Activated CD8-positive, alpha-beta T cell treated with anti-CD3 and anti-CD28 coated beads for 36 hours (primary cell): ENCODE measurements at regions not wholly inside any gene's neighbourhood (a gene's known extent, or its start where the extent isn't known, plus 50 kb on each side); places are given as distances from the start of the nearest gene placed in this dataset.

Source experiments
- ATAC-seq: fragments of 200-7000 bp; cut with Tn5 transposase; one replicate; pipeline ENCODE4 v1.10.0; 2021; ENCODE audit warnings: mild to moderate bottlenecking, moderate library complexity
- CTCF ChIA-PET: fragments of 350-600 bp; sonication (Branson Sonifier 250); formaldehyde crosslinking; loops from one replicate; lab custom pipeline; 2021; ENCODE audit warnings: antibody characterized with exemption; lab: Charles Lee
- POLR2A ChIA-PET: fragments of 350-600 bp; sonication (Branson Sonifier 250); formaldehyde crosslinking; loops from one replicate; lab custom pipeline; 2021; ENCODE audit warnings: antibody characterized with exemption; lab: Charles Lee
- DNase-seq: peaks from one replicate; pipeline ENCODE4 v3.0.0-alpha.2; 2020
- H3K27ac Mint-ChIP-seq: one replicate; pipeline ENCODE4 v1.8.0; 2021; ENCODE audit warnings: mild to moderate bottlenecking, mixed read lengths
- H3K27me3 Mint-ChIP-seq: one replicate; pipeline ENCODE4 v1.8.0; 2021; ENCODE audit warnings: mixed read lengths
- H3K36me3 Mint-ChIP-seq: one replicate; pipeline ENCODE4 v1.8.0; 2021; ENCODE audit warnings: low read depth, mixed read lengths
- H3K4me1 Mint-ChIP-seq: one replicate; pipeline ENCODE4 v1.8.0; 2021; ENCODE audit warnings: low read depth, mixed read lengths
- H3K4me3 Mint-ChIP-seq: one replicate; pipeline ENCODE4 v1.8.0; 2021; ENCODE audit warnings: mild to moderate bottlenecking, moderate library complexity, mixed read lengths
- H3K9me3 Mint-ChIP-seq: one replicate; pipeline ENCODE4 v1.8.0; 2021; ENCODE audit warnings: mixed read lengths
- intact Hi-C: fragments of 100-400 bp; cut with micrococcal nuclease; formaldehyde crosslinking; loops from one replicate; pipeline ENCODE4 v1.10.0; 2022
- TF ChIP-seq, protein P1 (sequence below): fragments of 200-600 bp; IDR thresholded peaks from one replicate; pipeline ENCODE4 v1.8.0; 2022; ENCODE audit warnings: antibody characterized with exemption, mild to moderate bottlenecking

GRCh38 chr5:135650081-135650480, 71.3 kb upstream of the CXCL14 start:
- no peak overlapping the region for H3K27ac Mint-ChIP-seq
- DNase-seq (no peak), ATAC-seq (no peak)
- intact Hi-C loops = no loop called here
- no peak overlapping the region for H3K4me3 Mint-ChIP-seq
- H3K36me3 Mint-ChIP-seq = no peaks in the 10 kb centered on the region
- no peaks in the 10 kb centered on the region for H3K9me3 Mint-ChIP-seq
- ChIA-PET CTCF (no interaction called here), POLR2A (no interaction called here)
- H3K27me3 Mint-ChIP-seq = peaks cover 2% of the 10 kb centered on the region
- no peaks in the 10 kb centered on the region for H3K4me1 Mint-ChIP-seq
- TF ChIP-seq, protein P1, sequence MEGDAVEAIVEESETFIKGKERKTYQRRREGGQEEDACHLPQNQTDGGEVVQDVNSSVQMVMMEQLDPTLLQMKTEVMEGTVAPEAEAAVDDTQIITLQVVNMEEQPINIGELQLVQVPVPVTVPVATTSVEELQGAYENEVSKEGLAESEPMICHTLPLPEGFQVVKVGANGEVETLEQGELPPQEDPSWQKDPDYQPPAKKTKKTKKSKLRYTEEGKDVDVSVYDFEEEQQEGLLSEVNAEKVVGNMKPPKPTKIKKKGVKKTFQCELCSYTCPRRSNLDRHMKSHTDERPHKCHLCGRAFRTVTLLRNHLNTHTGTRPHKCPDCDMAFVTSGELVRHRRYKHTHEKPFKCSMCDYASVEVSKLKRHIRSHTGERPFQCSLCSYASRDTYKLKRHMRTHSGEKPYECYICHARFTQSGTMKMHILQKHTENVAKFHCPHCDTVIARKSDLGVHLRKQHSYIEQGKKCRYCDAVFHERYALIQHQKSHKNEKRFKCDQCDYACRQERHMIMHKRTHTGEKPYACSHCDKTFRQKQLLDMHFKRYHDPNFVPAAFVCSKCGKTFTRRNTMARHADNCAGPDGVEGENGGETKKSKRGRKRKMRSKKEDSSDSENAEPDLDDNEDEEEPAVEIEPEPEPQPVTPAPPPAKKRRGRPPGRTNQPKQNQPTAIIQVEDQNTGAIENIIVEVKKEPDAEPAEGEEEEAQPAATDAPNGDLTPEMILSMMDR = no peak

GRCh38 chr5:135649435-135649834, 70.6 kb upstream of the CXCL14 start:
- Mint-ChIP-seq H3K27ac (no peak overlapping the region), H3K4me3 (no peak overlapping the region), H3K4me1 (no peaks in the 10 kb centered on the region), H3K9me3 (no peaks in the 10 kb centered on the region), H3K36me3 (no peaks in the 10 kb centered on the region), H3K27me3 (peaks cover 2% of the 10 kb centered on the region)
- POLR2A ChIA-PET = no interaction called here
- CTCF ChIA-PET = no interaction called here
- DNase-seq (no peak), ATAC-seq (no peak)
- TF ChIP-seq, protein P1 = no peak
- intact Hi-C loops = no loop called here

DNA sequence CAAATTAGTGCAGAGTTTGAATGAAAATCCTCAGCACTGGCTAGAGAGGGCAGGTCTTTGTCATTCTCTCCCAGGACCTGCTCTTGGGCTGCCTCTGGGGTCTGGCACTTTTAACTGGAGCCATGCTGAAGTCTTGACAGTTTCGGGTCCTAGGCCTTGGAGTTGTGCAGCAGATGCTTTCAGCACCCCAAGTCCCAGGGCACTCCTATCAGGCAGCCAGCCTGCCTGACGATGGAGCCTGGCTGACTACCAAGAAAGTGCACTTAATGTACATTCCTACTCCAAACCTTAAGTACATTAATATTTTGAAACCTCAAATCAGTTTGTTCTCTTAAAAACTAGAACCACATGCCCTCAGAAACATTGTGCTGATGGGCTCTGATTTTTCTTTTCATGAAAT, 69.3 kb upstream of the CXCL14 start:
- intact Hi-C loops = no loop called here
- H3K27ac Mint-ChIP-seq = no peak overlapping the region
- H3K36me3 Mint-ChIP-seq = no peaks in the 10 kb centered on the region
- no peak for DNase-seq
- TF ChIP-seq, protein P1 = no peak
- H3K9me3 Mint-ChIP-seq = no peaks in the 10 kb centered on the region
- no peak for ATAC-seq
- H3K4me1 Mint-ChIP-seq = no peaks in the 10 kb centered on the region
- POLR2A ChIA-PET = no interaction called here
- peaks cover 2% of the 10 kb centered on the region for H3K27me3 Mint-ChIP-seq
- CTCF ChIA-PET = no interaction called here
- no peak overlapping the region for H3K4me3 Mint-ChIP-seq

DNA sequence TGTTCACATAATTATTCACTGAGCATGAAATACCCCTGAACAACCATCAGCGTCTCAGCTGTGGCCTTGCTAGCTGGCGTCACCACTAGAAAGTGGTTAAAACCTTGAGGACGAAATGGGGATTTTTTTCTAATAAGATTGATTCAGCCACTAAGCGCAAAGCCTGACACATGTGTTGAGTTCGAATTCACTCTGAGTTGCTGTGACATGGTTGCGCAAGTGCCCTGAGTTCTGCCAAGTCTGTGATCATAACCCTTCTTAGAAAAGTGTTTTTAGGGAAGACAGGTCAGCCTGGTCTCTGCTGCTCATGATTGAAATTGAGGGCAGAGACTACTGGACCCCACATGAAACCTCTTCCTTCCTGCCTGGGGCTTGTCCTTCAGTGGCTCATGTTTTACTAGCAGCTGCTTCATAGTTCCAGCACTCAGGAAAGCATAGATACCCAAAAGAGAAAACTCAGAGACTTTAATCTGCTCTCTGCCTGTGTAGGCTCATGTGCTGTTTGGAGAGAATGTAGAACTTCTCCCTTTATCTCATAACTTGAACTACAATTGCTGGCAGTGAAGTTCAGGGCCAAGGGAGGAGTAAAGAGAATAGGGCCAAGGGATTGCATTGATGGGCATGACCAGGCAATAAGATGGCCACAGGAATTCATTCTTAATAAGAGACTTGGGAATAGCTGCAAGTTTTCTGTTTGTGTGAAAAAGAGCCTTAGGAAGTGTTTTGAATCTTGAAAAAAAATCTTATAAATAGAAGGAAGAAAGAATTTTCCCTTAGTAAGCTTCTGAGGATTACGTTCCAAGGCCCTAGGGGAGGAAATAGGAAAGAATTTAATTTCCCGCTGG, 66.8 kb upstream of the CXCL14 start:
- intact Hi-C loops = no loop called here
- H3K4me1 Mint-ChIP-seq = no peaks in the 10 kb centered on the region
- no peaks in the 10 kb centered on the region for H3K36me3 Mint-ChIP-seq
- DNase-seq (no peak), ATAC-seq (no peak)
- no peak overlapping the region for H3K27ac Mint-ChIP-seq
- no peak overlapping the region for H3K4me3 Mint-ChIP-seq
- CTCF ChIA-PET = no interaction called here
- H3K27me3 Mint-ChIP-seq = peaks cover 2% of the 10 kb centered on the region
- POLR2A ChIA-PET = no interaction called here
- no peaks in the 10 kb centered on the region for H3K9me3 Mint-ChIP-seq
- TF ChIP-seq, protein P1 = no peak

DNA sequence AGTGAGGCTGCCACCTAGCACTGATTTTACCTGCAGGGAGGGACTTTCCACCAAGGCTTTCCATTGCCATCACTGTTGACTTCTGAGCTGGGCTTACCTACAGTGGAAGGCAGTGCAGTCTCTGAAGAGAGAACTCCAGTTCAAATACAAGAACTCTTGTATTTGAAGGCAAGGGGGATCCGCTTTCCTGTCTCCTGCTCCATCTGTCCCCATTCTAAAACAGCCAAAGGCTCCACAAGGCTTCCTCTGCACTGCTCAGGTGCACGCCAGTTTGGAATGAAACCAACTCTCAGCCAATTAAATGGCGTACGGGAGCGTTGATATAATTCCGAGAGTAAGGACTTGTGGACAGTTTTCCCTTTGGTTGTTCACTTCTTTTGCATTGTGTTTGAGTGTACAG, 66.0 kb upstream of the CXCL14 start:
- intact Hi-C loops = no loop called here
- DNase-seq (no peak), ATAC-seq (no peak)
- TF ChIP-seq, protein P1 = no peak
- peaks cover 3% of the 10 kb centered on the region for H3K27me3 Mint-ChIP-seq
- H3K9me3 Mint-ChIP-seq = no peaks in the 10 kb centered on the region
- ChIA-PET CTCF (no interaction called here), POLR2A (no interaction called here)
- H3K4me3 Mint-ChIP-seq = no peak overlapping the region
- no peaks in the 10 kb centered on the region for H3K36me3 Mint-ChIP-seq
- H3K4me1 Mint-ChIP-seq = no peaks in the 10 kb centered on the region
- H3K27ac Mint-ChIP-seq = no peak overlapping the region
